ENCODE measurements at regions not wholly inside any gene's neighbourhood (a gene's known extent, or its start where the extent isn't known, plus 50 kb on each side); places are given as distances from the start of the nearest gene placed in this dataset.
"Not testable (repeated sequence)": the region's sequence is repeated elsewhere in the genome, so short reads cannot be mapped to it uniquely, and the experiment has no call there.

- not testable (repeated sequence) for DNase-seq
Measured at GRCh38 chr7:150098592-150098991, 224.6 kb upstream of the LRRC61 start.

DNA sequence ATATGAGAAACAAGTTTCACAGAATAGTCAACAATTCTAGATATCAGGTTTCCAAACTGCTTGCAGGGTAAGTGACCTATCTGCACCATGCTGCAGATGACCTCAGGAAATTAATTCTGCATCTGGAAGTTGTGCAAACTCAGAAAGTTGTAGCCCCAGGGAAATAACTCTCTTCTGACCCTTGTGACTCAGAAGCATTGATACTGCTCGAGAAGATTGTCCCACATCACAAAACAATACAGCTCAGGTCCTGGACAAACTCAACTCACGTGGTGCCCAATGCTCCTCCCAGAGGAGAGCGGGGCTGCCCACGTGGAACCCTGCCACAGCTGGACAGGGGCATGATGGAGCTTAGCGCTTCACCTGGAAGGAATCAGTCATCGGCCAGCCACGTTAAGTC is 221.9 kb upstream of the LRRC61 start:
- DNase-seq, result not testable (repeated sequence)

DNA sequence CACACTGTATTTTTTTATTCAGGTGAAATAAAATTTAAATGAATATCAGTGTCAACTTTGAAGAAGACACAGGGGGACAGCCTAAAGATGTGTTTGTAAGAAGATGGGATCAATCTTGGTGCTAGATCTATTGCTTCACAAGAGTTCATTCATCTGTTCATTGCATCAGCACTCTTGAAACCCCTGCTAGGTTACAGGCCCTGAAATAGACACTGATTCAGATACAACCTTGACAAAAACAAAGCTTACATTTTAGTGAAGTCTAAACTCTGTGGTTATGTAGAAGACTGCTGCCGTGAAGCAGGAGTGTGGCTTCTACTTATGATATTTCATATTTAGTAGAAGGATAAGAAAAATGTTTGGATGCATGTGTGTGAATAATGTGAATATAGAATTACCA is 215.9 kb upstream of the LRRC61 start:
- not testable (repeated sequence) for DNase-seq

GRCh38 chr7:150110375-150110820 is 212.8 kb upstream of the LRRC61 start:
- DNase-seq, result peak in 1 of 56 donors; percentile 39

GRCh38 chr7:150110882-150111281 is 212.3 kb upstream of the LRRC61 start:
- not testable (repeated sequence) for DNase-seq

GRCh38 chr7:150111373-150112139 is 211.6 kb upstream of the LRRC61 start:
- DNase-seq, result not testable (repeated sequence)

DNA sequence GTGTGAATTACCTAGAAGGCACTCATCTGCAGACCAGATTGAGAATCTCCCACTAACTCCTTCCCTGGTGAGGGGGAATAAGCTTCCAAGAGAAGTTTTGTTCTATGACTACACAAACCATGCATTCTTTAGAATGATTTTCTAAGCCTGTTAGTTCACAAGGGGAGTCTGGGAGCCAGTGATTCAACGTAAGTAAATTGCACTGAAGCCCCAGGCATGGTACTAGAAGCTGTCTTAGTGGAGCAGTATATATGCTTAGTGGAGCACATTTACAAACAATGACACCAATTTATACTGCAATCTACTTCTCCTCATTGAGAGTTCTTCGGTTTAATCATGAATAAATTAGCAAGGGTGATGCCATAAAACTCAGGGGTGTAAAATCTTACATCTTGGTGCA is 209.9 kb upstream of the LRRC61 start:
- not testable (repeated sequence) for DNase-seq

- not testable (repeated sequence) for DNase-seq
Measured at GRCh38 chr7:150114591-150114990, 208.6 kb upstream of the LRRC61 start.

DNA sequence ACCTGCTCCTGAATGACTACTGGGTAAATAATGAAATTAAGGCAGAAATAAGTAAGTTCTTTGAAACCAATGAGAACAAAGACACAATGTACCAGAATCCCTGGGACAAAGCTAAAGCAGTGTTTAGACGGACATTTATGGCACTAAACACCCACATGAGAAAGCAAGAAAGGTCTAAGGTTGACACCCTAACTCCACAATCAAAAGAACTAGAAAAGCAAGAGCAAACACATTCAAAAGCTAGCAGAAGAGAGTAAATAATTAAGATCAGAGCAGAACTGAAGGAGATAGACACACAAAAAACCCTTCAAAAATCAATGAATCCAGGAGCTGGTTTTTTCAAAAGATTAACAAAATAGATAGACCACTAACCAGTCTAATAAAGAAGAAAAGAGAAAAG is 203.2 kb upstream of the LRRC61 start:
- DNase-seq, result not testable (repeated sequence)

DNA sequence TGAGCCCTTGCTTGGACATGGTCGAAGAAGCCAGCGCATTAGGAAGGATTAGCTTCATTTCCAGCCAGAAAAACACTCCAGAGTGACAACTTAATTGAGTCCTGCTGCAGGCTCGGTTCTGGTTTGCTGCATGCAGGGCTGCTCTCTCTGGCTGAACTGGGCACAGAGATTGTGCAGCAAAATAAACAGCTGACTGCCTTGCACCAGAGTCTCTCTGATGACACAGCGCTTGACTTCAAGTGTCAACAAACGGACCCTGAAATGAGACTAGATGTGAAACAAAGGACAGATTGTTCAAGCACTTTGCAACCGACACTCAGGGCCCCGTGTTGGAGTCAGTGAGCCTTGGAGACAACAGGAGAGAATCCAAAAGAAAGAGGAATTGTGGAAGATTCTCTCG is 197.3 kb upstream of the LRRC61 start:
- DNase-seq, result peak in 30 of 56 donors; percentile 5 to 70 (median 22)

GRCh38 chr7:150134451-150134850 is 188.7 kb upstream of the LRRC61 start:
- not testable (repeated sequence) for DNase-seq

GRCh38 chr7:150135620-150136190 is 187.4 kb upstream of the LRRC61 start:
- not testable (repeated sequence) for DNase-seq

DNA sequence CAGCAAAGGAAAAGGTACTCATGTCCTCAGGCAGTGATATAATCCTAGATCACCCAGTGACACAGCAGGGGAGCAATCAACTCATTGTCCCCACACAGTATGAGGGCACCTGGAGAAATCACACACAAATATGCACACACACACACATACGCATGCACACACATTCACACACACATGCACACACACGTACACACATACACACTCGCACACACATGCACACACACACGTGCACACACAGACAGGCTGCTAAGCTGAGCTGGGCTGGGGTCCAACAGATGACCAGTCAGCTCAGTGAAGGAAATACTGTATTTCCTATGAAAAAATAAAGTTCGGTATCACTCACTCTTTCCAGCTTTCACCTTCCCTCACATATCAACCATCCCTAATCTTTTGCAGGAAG is 183.3 kb upstream of the LRRC61 start:
- not testable (repeated sequence) for DNase-seq

GRCh38 chr7:150141525-150142345 is 181.4 kb upstream of the LRRC61 start:
- DNase-seq, result not testable (repeated sequence)

DNA sequence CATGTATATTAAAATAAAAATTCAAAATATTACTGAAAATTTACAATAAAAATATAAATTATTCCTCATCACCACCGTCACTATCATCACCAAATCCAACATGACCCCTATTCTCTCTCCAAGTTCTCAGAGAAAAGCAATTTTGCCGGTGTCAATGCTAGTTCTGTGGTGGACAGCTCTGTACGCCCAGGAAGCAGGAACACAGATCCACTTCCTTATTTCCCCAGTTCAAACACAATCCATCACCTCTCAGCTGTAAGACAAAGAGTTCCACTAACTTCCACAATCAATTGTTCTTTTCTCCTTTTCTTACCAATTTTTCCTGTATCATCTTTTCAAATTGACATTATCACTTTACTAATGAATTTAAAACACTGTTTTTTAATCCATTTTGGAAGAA is 177.0 kb upstream of the LRRC61 start:
- not testable (repeated sequence) for DNase-seq

- peak in 7 of 56 donors; percentile 9 to 36 (median 18) for DNase-seq
Measured at GRCh38 chr7:150147524-150147923, 175.6 kb upstream of the LRRC61 start.

DNA sequence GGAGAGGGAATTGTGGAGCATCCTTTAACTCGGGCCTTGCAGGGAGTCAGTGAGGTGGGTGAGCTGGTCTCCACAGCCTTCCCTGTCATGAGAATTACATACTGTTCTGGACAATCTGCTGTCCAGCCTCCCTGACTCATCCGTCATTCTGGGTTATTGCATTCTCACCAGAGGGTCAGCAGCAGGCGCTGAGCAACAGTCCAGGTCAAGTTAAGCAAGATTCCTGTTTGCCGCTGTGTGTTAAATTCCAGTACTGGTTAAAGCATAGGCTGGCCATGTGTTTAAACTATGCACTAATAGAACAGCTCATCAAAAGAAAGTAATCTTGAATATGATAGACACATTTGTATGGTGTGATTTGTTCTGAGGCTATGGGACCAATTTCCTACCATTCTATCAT is 167.1 kb upstream of the LRRC61 start:
- not testable (repeated sequence) for DNase-seq

DNA sequence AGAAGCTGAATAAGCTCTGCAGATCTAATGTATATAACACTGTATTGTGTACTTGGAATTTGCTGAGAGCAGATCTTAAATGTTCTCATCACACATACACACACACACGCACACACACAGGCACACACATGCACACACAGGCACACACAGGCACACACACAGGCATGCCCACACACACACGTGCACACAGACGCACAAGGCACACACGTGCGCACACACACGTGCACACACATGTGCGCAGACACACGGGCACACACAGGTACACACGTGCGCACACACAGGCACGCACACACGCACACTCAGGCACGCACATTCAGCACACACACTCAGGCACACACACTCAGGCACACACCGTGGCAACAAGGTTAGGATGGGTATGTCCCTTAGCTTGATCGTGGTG is 164.5 kb upstream of the LRRC61 start:
- not testable (repeated sequence) for DNase-seq

DNA sequence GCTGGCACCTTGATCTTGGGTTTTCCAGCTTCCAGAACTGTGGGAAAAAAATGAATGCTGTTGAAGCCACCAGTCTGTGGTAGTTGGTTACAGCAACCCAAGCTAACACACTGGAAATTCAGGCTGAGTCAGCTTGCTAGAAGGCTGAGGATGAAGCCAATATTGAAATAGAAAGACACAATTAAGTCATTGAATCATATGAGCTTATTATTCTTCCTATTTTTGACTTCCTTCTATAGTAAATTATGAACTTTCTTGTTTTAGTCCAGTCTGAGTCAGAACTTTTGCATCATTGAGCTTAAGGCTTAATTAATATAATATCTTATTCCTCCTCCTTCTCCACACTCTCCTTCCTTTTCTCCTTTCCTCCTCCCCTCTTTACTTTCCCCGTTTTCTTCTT is 153.6 kb upstream of the LRRC61 start:
- not testable (repeated sequence) for DNase-seq

DNA sequence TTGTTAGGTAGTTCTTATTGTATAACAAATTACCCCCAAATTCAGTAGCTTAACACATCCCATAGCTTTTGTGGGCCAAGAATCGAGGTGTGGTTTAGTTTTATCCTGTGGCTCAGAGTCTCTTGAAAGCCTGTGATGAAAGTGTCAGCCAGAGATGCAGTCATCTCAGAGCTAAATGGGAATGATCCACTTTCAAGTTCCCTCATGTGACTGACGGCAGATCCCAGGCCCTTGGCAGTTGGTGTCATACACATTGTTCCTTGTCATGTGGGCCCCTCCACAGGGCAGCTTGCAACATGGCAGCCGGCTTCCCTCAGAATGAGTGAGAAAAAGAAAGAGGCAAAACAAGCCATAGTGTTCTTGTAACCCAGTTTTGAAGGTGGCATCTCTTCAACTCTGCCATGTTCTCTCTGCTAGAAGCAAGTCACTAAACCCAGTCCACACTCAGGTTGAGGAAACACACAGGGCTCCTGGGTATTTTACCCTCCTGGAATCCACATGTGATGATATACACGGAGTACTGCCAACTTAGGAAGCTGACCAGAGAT is 153.1 kb upstream of the LRRC61 start:
- not testable (repeated sequence) for DNase-seq

- DNase-seq, result not testable (repeated sequence)
Measured at GRCh38 chr7:150183602-150184001, 139.6 kb upstream of the LRRC61 start.

DNA sequence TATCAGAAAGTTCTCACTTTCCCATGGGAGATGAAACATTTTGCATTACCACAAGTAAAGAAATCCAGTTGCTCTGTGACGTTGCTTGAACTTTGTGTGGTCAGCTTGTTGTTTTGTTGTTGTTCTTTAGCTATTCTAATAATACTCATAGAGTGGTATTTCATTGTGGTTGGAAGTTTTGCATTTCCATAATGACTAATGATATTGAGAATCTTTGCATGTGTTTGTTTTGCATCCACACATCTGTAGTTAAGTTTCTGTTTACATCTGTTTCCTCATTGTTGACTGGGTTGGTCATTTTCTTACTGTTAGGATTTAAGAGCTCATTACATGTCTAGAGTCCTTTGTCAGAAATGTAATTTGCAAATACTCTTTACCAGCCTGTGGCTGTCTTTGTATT is 133.2 kb upstream of the LRRC61 start:
- not testable (repeated sequence) for DNase-seq
